ENCODE measurements at regions not wholly inside any gene's neighbourhood (a gene's known extent, or its start where the extent isn't known, plus 50 kb on each side); places are given as distances from the start of the nearest gene placed in this dataset.

GRCh38 chr3:167100651-167101050 is 279.4 kb downstream of the ZBBX start:
- H4K20me1 ChIP-seq (ENCODE audit: insufficient read depth), result no peaks in the 10 kb centered on the region
- no peaks in the 10 kb centered on the region for H3K79me2 ChIP-seq (replicated peaks; ENCODE audit: insufficient read depth, low read length)
- no peaks in the 10 kb centered on the region for H3F3A ChIP-seq (ENCODE audit: insufficient read depth, low read length, poor library complexity, severe bottlenecking)
- H3K27me3 ChIP-seq (ENCODE audit: insufficient read depth, low read depth, low read length), result no peaks in the 10 kb centered on the region
- no peak overlapping the region for H3K4me3 ChIP-seq (ENCODE audit: low read length)
- no peaks in the 10 kb centered on the region for H3K9me3 ChIP-seq (ENCODE audit: low read length)
- no peak overlapping the region for H3K9ac ChIP-seq (ENCODE audit: low read length)
- no peaks in the 10 kb centered on the region for H3K9me2 ChIP-seq (ENCODE audit: insufficient read depth, low read length)
- no peaks in the 10 kb centered on the region for H3K36me3 ChIP-seq (ENCODE audit: insufficient read depth, low read length)
- no peak for TF ChIP-seq REST (IDR thresholded peaks at IDR 0.05; ENCODE audit: borderline replicate concordance)
- no peak for TF ChIP-seq SMC3 (conservative IDR thresholded peaks at IDR 0.05; ENCODE audit: poor library complexity)
- TF ChIP-seq MXI1 (conservative IDR thresholded peaks at IDR 0.05; ENCODE audit: poor library complexity, severe bottlenecking), result no peak
- no peak for TF ChIP-seq EP300 (conservative IDR thresholded peaks at IDR 0.05; ENCODE audit: poor library complexity, severe bottlenecking)
- TF ChIP-seq RAD21 (conservative IDR thresholded peaks at IDR 0.05), result no peak
- H2AFZ ChIP-seq (ENCODE audit: low read depth, low read length), result no peak overlapping the region
- no peak overlapping the region for H3K27ac ChIP-seq (ENCODE audit: low read length)
- H3K4me2 ChIP-seq (ENCODE audit: low read length), result no peak overlapping the region

- no peak overlapping the region for H3K9ac ChIP-seq (ENCODE audit: low read length)
- H3K4me3 ChIP-seq (ENCODE audit: low read length), result no peak overlapping the region
- no peak overlapping the region for H2AFZ ChIP-seq (ENCODE audit: low read depth, low read length)
- H3K79me2 ChIP-seq (replicated peaks; ENCODE audit: insufficient read depth, low read length), result no peaks in the 10 kb centered on the region
- H3K27ac ChIP-seq (ENCODE audit: low read length), result no peak overlapping the region
- no peaks in the 10 kb centered on the region for H3F3A ChIP-seq (ENCODE audit: insufficient read depth, low read length, poor library complexity, severe bottlenecking)
- no peaks in the 10 kb centered on the region for H3K27me3 ChIP-seq (ENCODE audit: insufficient read depth, low read depth, low read length)
- H3K36me3 ChIP-seq (ENCODE audit: insufficient read depth, low read length), result no peaks in the 10 kb centered on the region
- no peak for TF ChIP-seq MXI1 (conservative IDR thresholded peaks at IDR 0.05; ENCODE audit: poor library complexity, severe bottlenecking)
- TF ChIP-seq CTCF (IDR thresholded peaks at IDR 0.05; ENCODE audit: poor library complexity, severe bottlenecking), result no peak
- TF ChIP-seq SMC3 (conservative IDR thresholded peaks at IDR 0.05; ENCODE audit: poor library complexity), result no peak
- no peak for TF ChIP-seq EP300 (conservative IDR thresholded peaks at IDR 0.05; ENCODE audit: poor library complexity, severe bottlenecking)
- TF ChIP-seq RAD21 (conservative IDR thresholded peaks at IDR 0.05), result no peak
- TF ChIP-seq POLR2AphosphoS5 (IDR thresholded peaks at IDR 0.05), result no peak
- TF ChIP-seq REST (IDR thresholded peaks at IDR 0.05; ENCODE audit: borderline replicate concordance), result no peak
- no peak for TF ChIP-seq EZH2 (IDR thresholded peaks at IDR 0.05; ENCODE audit: borderline replicate concordance, insufficient read depth, low read length, poor library complexity, severe bottlenecking)
- TF ChIP-seq TAF1 (IDR thresholded peaks at IDR 0.05; ENCODE audit: low read depth), result no peak
- H3K9me2 ChIP-seq (ENCODE audit: insufficient read depth, low read length), result no peaks in the 10 kb centered on the region
- no peaks in the 10 kb centered on the region for H4K20me1 ChIP-seq (ENCODE audit: insufficient read depth)
- H3K4me2 ChIP-seq (ENCODE audit: low read length), result no peak overlapping the region
- H3K9me3 ChIP-seq (ENCODE audit: low read length), result no peaks in the 10 kb centered on the region
Measured at GRCh38 chr3:167100200-167100599, 279.9 kb downstream of the ZBBX start.

All from neural cell (in vitro differentiated cells).